Neural progenitor cell (in vitro differentiated cells): ENCODE measurements at regions not wholly inside any gene's neighbourhood (a gene's known extent, or its start where the extent isn't known, plus 50 kb on each side); places are given as distances from the start of the nearest gene placed in this dataset.

Experiments used
- DNase-seq: peaks from one replicate; pipeline ENCODE4 v3.0.0-alpha.2; 2016; ENCODE audit warnings: low spot score
- H2AFZ ChIP-seq: fragments of 200-600 bp; sonication (generic); replicated peaks from 2 replicates; pipeline ENCODE4 v1.6.1; 2016; ENCODE audit warnings: antibody characterized with exemption
- H3F3A ChIP-seq: fragments of 200-600 bp; sonication (generic); 2 replicates; pipeline ENCODE4 v1.6.1; 2016; ENCODE audit warnings: antibody characterized with exemption, low read depth
- H3K27ac ChIP-seq: fragments of 200-600 bp; sonication (generic); 2 replicates; pipeline ENCODE4 v1.5.1; 2016; ENCODE audit warnings: mild to moderate bottlenecking
- H3K27me3 ChIP-seq: fragments of 200-600 bp; sonication (generic); 2 replicates; pipeline ENCODE4 v1.6.1; 2016; ENCODE audit warnings: mild to moderate bottlenecking, moderate library complexity
- H3K36me3 ChIP-seq: fragments of 200-600 bp; sonication (generic); 2 replicates; pipeline ENCODE4 v1.5.1; 2016
- H3K4me1 ChIP-seq: fragments of 200-600 bp; sonication (generic); 2 replicates; pipeline ENCODE4 v1.6.1; 2016; ENCODE audit warnings: mixed run types
- H3K4me2 ChIP-seq: fragments of 200-600 bp; sonication (generic); 2 replicates; pipeline ENCODE4 v1.6.1; 2016
- H3K4me3 ChIP-seq: fragments of 200-600 bp; sonication (generic); 2 replicates; pipeline ENCODE4 v1.5.1; 2016
- H3K79me2 ChIP-seq: fragments of 200-600 bp; sonication (generic); 2 replicates; pipeline ENCODE4 v1.6.1; 2016; ENCODE audit warnings: low read depth
- H3K9ac ChIP-seq: fragments of 200-600 bp; sonication (generic); 2 replicates; pipeline ENCODE4 v1.6.1; 2016
- H3K9me3 ChIP-seq: fragments of 200-600 bp; sonication (generic); 2 replicates; pipeline ENCODE4 v1.5.1; 2016; ENCODE audit warnings: low read depth
- H4K20me1 ChIP-seq: fragments of 200-600 bp; sonication (generic); 2 replicates; pipeline ENCODE4 v1.6.1; 2016; ENCODE audit warnings: low read depth
- H3K27ac Mint-ChIP-seq: 3 replicates; pipeline ENCODE4 v1.8.0; 2021; ENCODE audit warnings: mixed read lengths
- H3K27me3 Mint-ChIP-seq: 2 replicates; pipeline ENCODE4 v1.8.0; 2022; ENCODE audit warnings: low read depth, mild to moderate bottlenecking, inconsistent platforms, moderate library complexity, mixed read lengths; ENCODE audit not compliant: insufficient read depth
- H3K36me3 Mint-ChIP-seq: 3 replicates; pipeline ENCODE4 v1.8.0; 2021; ENCODE audit warnings: mixed read lengths
- H3K4me1 Mint-ChIP-seq: 3 replicates; pipeline ENCODE4 v1.8.0; 2021; ENCODE audit warnings: mixed read lengths
- H3K4me3 Mint-ChIP-seq: 3 replicates; pipeline ENCODE4 v1.8.0; 2021; ENCODE audit warnings: mild to moderate bottlenecking, moderate library complexity, mixed read lengths
- H3K9me3 Mint-ChIP-seq: 3 replicates; pipeline ENCODE4 v1.8.0; 2020; ENCODE audit warnings: mixed read lengths
- CTCF ChIP-seq: fragments of 200-600 bp; sonication (generic); IDR thresholded peaks from 2 replicates; pipeline ENCODE4 v1.5.1; 2017; ENCODE audit warnings: antibody characterized with exemption, mild to moderate bottlenecking
- EZH2 ChIP-seq: fragments of 200-600 bp; sonication (generic); IDR thresholded peaks from 2 replicates; pipeline ENCODE4 v1.6.1; 2017; ENCODE audit warnings: antibody characterized with exemption, mild to moderate bottlenecking, moderate library complexity
- EZH2phosphoT487 ChIP-seq: fragments of 200-600 bp; sonication (generic); IDR thresholded peaks from 2 replicates; pipeline ENCODE4 v1.6.1; 2017; ENCODE audit warnings: antibody characterized with exemption

- H3K27me3 Mint-ChIP-seq: no peaks in the 10 kb centered on the region
- no peaks in the 10 kb centered on the region for H3F3A ChIP-seq
- H3K4me3 Mint-ChIP-seq: no peak overlapping the region
- H3K79me2 ChIP-seq: no peaks in the 10 kb centered on the region
- no peaks in the 10 kb centered on the region for H4K20me1 ChIP-seq
- no peaks in the 10 kb centered on the region for H3K36me3 Mint-ChIP-seq
- no peak overlapping the region for H2AFZ ChIP-seq
- H3K27me3 ChIP-seq: no peaks in the 10 kb centered on the region
- peaks cover 2% of the 10 kb centered on the region for H3K9me3 Mint-ChIP-seq
- no peaks in the 10 kb centered on the region for H3K36me3 ChIP-seq
- H3K4me3 ChIP-seq: no peak overlapping the region
- H3K9me3 ChIP-seq: no peaks in the 10 kb centered on the region
- DNase-seq: no peak
- no peaks in the 10 kb centered on the region for H3K4me1 ChIP-seq
- H3K27ac Mint-ChIP-seq: no peak overlapping the region
- no peak overlapping the region for H3K9ac ChIP-seq
- no peak overlapping the region for H3K4me2 ChIP-seq
- TF ChIP-seq CTCF: no peak
- no peak for TF ChIP-seq EZH2phosphoT487
- no peak for TF ChIP-seq EZH2
- no peaks in the 10 kb centered on the region for H3K4me1 Mint-ChIP-seq
- no peak overlapping the region for H3K27ac ChIP-seq
Measured at GRCh38 chr4:59024257-59024656, 1914.1 kb upstream of the IGFBP7 start.

- Mint-ChIP-seq H3K36me3 (no peaks in the 10 kb centered on the region), H3K4me1 (peaks cover 2% of the 10 kb centered on the region), H3K4me3 (no peak overlapping the region), H3K9me3 (no peaks in the 10 kb centered on the region), H3K27ac (no peak overlapping the region), H3K27me3 (no peaks in the 10 kb centered on the region)
- Histone ChIP-seq H3K4me1 (no peaks in the 10 kb centered on the region), H3K36me3 (no peaks in the 10 kb centered on the region), H3K9ac (no peak overlapping the region), H3K4me2 (no peak overlapping the region), H3K27ac (no peak overlapping the region), H3F3A (no peaks in the 10 kb centered on the region), H2AFZ (peak overlapping the region; percentile 27), H3K27me3 (no peaks in the 10 kb centered on the region), H3K79me2 (no peaks in the 10 kb centered on the region), H3K9me3 (no peaks in the 10 kb centered on the region), H3K4me3 (no peak overlapping the region), H4K20me1 (no peaks in the 10 kb centered on the region)
- TF ChIP-seq EZH2phosphoT487 (no peak), CTCF (no peak), EZH2 (no peak)
- DNase-seq: no peak
Measured at GRCh38 chr4:59037812-59038211, 1927.6 kb upstream of the IGFBP7 start.

- Mint-ChIP-seq H3K4me3 (no peak overlapping the region), H3K9me3 (no peaks in the 10 kb centered on the region), H3K36me3 (no peaks in the 10 kb centered on the region), H3K27me3 (no peaks in the 10 kb centered on the region), H3K27ac (no peak overlapping the region), H3K4me1 (peaks cover 2% of the 10 kb centered on the region)
- Histone ChIP-seq H2AFZ (no peak overlapping the region), H3K79me2 (no peaks in the 10 kb centered on the region), H3F3A (no peaks in the 10 kb centered on the region), H3K9me3 (no peaks in the 10 kb centered on the region), H3K4me1 (no peaks in the 10 kb centered on the region), H4K20me1 (no peaks in the 10 kb centered on the region), H3K9ac (no peak overlapping the region), H3K36me3 (no peaks in the 10 kb centered on the region), H3K27ac (no peak overlapping the region), H3K27me3 (no peaks in the 10 kb centered on the region), H3K4me2 (no peak overlapping the region), H3K4me3 (no peak overlapping the region)
- DNase-seq: no peak
- TF ChIP-seq EZH2 (no peak), CTCF (no peak), EZH2phosphoT487 (no peak)
Measured at GRCh38 chr4:59039046-59039445, 1928.9 kb upstream of the IGFBP7 start.
